HCT116 (cell line): ENCODE measurements at regions not wholly inside any gene's neighbourhood (a gene's known extent, or its start where the extent isn't known, plus 50 kb on each side); places are given as distances from the start of the nearest gene placed in this dataset.

Source experiments
- ATAC-seq: fragments of 200-7000 bp; cut with Tn5 transposase; 2 replicates; pipeline ENCODE4 v1.9.1; 2020; ENCODE audit warnings: mild to moderate bottlenecking, moderate library complexity
- BruUV-seq: library from RNA; stranded (reverse); fragments of 400-500 nt; replicated peaks from 2 replicates; lab custom pipeline; 2021; lab: Mats Ljungman, UMichigan
- CTCF ChIA-PET: fragments of 300-600 bp; sonication (Branson Sonifier 250); formaldehyde crosslinking; loops from one replicate; lab custom pipeline; 2021; ENCODE audit warnings: antibody characterized with exemption; lab: Charles Lee
- POLR2A ChIA-PET: fragments of 300-600, 350-600 bp; sonication (Branson Sonifier 250); formaldehyde crosslinking; loops from one replicate; lab custom pipeline; 2021; ENCODE audit warnings: antibody characterized with exemption; lab: Charles Lee
- RAD21 ChIA-PET, 2 experiments: fragments of 300-600 bp; sonication (Branson Sonifier 250); formaldehyde crosslinking; loops; one replicate each; lab custom pipeline; 2023; ENCODE audit warnings: low total read pairs in 2 of 2; ENCODE audit not compliant: uncharacterized antibody in 2 of 2, unreplicated experiment in 2 of 2, low non-redundant PET in 1 of 2; lab: Charles Lee
- DNase-seq: peaks from one replicate; pipeline ENCODE4 v3.0.0-alpha.2; 2010; ENCODE audit warnings: low read depth, low spot score
- H2AFZ ChIP-seq: fragments of 200-600 bp; shearing (Covaris generic), sonication (generic); 2 replicates; pipeline ENCODE4 v1.6.1; 2017; ENCODE audit warnings: low read depth, mixed run types, mixed read lengths, antibody characterized with exemption, low read length; ENCODE audit not compliant: poor library complexity, severe bottlenecking
- H3K27ac ChIP-seq: 2 replicates; pipeline ENCODE4 v1.5.1; 2012; ENCODE audit warnings: low read depth, low read length
- H3K27me3 ChIP-seq: fragments of 200-600 bp; sonication (generic); 2 replicates; pipeline ENCODE4 v1.6.1; 2016; ENCODE audit warnings: mixed run types, low read length, mixed read lengths; ENCODE audit not compliant: insufficient read depth
- H3K36me3 ChIP-seq, 2 experiments: fragments of 200-500 bp in 1 of 2; fragments of 200-600 bp in 1 of 2; sonication (Bioruptor generic) in 1 of 2; sonication (generic) in 1 of 2; 2 replicates each; pipeline versions ENCODE4 v1.5.1 to v1.6.1; 2014 to 2016; ENCODE audit warnings: low read length in 2 of 2, inconsistent platforms in 1 of 2, mixed read lengths in 1 of 2, mixed run types in 1 of 2; ENCODE audit not compliant: insufficient read depth in 2 of 2, control insufficient read depth in 1 of 2
- H3K4me1 ChIP-seq, 2 experiments: fragments of 200-600 bp in 1 of 2; sonication (generic) in 1 of 2; 2 replicates each; pipeline versions ENCODE4 v1.5.1 to v1.6.1; 2012 to 2017; ENCODE audit warnings: low read length in 2 of 2, inconsistent platforms in 1 of 2, mild to moderate bottlenecking in 1 of 2, mixed read lengths in 1 of 2, mixed run types in 1 of 2, moderate library complexity in 1 of 2; ENCODE audit not compliant: insufficient read depth in 2 of 2, control insufficient read depth in 1 of 2
- H3K4me2 ChIP-seq: fragments of 200-600 bp; sonication (generic); 2 replicates; pipeline ENCODE4 v1.6.1; 2017; ENCODE audit warnings: mixed run types, low read length, mixed read lengths
- H3K4me3 ChIP-seq, 2 experiments: fragments of 200-600 bp in 1 of 2; sonication (generic) in 1 of 2; replicated peaks in 1 of 2; 2 replicates each; pipeline ENCODE4 v1.5.1; 2011 to 2016; ENCODE audit warnings: low read length in 2 of 2, control low read depth in 1 of 2, low read depth in 1 of 2, mild to moderate bottlenecking in 1 of 2, mixed read lengths in 1 of 2, mixed run types in 1 of 2
- H3K79me2 ChIP-seq: fragments of 200-600 bp; sonication (generic); 2 replicates; pipeline ENCODE4 v1.6.1; 2017; ENCODE audit warnings: mild to moderate bottlenecking, mixed run types, low read length, moderate library complexity, mixed read lengths; ENCODE audit not compliant: insufficient read depth
- H3K9ac ChIP-seq: fragments of 200-600 bp; sonication (generic); 2 replicates; pipeline ENCODE4 v1.6.1; 2016; ENCODE audit warnings: low read length, mixed read lengths
- H3K9me2 ChIP-seq: fragments of 200-600 bp; sonication (generic), shearing (Covaris generic); 2 replicates; pipeline ENCODE4 v1.6.1; 2017; ENCODE audit warnings: mixed run types, mild to moderate bottlenecking, moderate library complexity; ENCODE audit not compliant: insufficient read depth
- H3K9me3 ChIP-seq, 2 experiments: fragments of 200-500 bp in 1 of 2; fragments of 200-600 bp in 1 of 2; sonication (Bioruptor generic) in 1 of 2; sonication (generic) in 1 of 2; 2 replicates each; pipeline ENCODE4 v1.6.1; 2014 to 2017; ENCODE audit warnings: low read length in 2 of 2, mixed read lengths in 2 of 2, inconsistent platforms in 1 of 2, low read depth in 1 of 2, mild to moderate bottlenecking in 1 of 2, mixed run types in 1 of 2, moderate library complexity in 1 of 2; ENCODE audit not compliant: control insufficient read depth in 1 of 2, insufficient read depth in 1 of 2
- H4K20me1 ChIP-seq: fragments of 200-600 bp; sonication (generic), shearing (Covaris generic); 2 replicates; pipeline ENCODE4 v1.6.1; 2017; ENCODE audit warnings: mixed run types, mild to moderate bottlenecking, moderate library complexity; ENCODE audit not compliant: insufficient read depth
- CTCF ChIP-seq, 3 experiments: fragments of 200-600 bp in 1 of 3; sonication (generic) in 1 of 3; IDR thresholded peaks in 2 of 3; conservative IDR thresholded peaks in 1 of 3; 2 replicates each; pipeline ENCODE4 v1.5.1; 2012 to 2017; ENCODE audit warnings: low read depth in 2 of 3, low read length in 2 of 3, antibody characterized with exemption in 1 of 3, borderline replicate concordance in 1 of 3, control low read depth in 1 of 3, mild to moderate bottlenecking in 1 of 3, mixed read lengths in 1 of 3, mixed run types in 1 of 3, moderate library complexity in 1 of 3; ENCODE audit not compliant: insufficient read depth in 1 of 3
- EGR1 ChIP-seq: IDR thresholded peaks from 2 replicates; pipeline ENCODE4 v1.6.1; 2012; ENCODE audit warnings: low read depth
- FOSL1 ChIP-seq: IDR thresholded peaks from 2 replicates; pipeline ENCODE4 v1.6.1; 2012; ENCODE audit warnings: low read depth
- JUND ChIP-seq: IDR thresholded peaks from 2 replicates; pipeline ENCODE4 v1.6.1; 2012
- POLR2A ChIP-seq: IDR thresholded peaks from 2 replicates; pipeline ENCODE4 v1.7.0; 2011; ENCODE audit warnings: borderline replicate concordance; ENCODE audit not compliant: insufficient read depth, insufficient read length; ENCODE audit errors: extremely low read depth
- POLR2AphosphoS5 ChIP-seq: IDR thresholded peaks from 2 replicates; pipeline ENCODE4 v1.6.1; 2011; ENCODE audit warnings: mild to moderate bottlenecking, low read depth, low read length, moderate library complexity
- RAD21 ChIP-seq: IDR thresholded peaks from 2 replicates; pipeline ENCODE4 v1.6.1; 2012; ENCODE audit warnings: low read depth, mild to moderate bottlenecking
- REST ChIP-seq: IDR thresholded peaks from 2 replicates; pipeline ENCODE4 v1.6.1; 2012; ENCODE audit warnings: low read depth
- SIN3A ChIP-seq: IDR thresholded peaks from 2 replicates; pipeline ENCODE4 v1.6.1; 2012; ENCODE audit warnings: low read depth
- ZBTB33 ChIP-seq: IDR thresholded peaks from 2 replicates; pipeline ENCODE4 v1.6.1; 2011; ENCODE audit warnings: mild to moderate bottlenecking, low read length, moderate library complexity; ENCODE audit not compliant: insufficient replicate concordance; ENCODE audit errors: extremely low read depth
- ZNF274 ChIP-seq: fragments of 200-500 bp; sonication (Bioruptor generic); IDR thresholded peaks from 2 replicates; pipeline ENCODE4 v1.6.1; 2014; ENCODE audit warnings: mild to moderate bottlenecking, low read depth, low read length, inconsistent platforms
- intact Hi-C: fragments of 100-400 bp; cut with micrococcal nuclease; formaldehyde crosslinking; loops from 2 replicates; pipeline ENCODE4 v1.10.0; 2022

- no peak overlapping the region for H3K4me2 ChIP-seq
- no peak for TF ChIP-seq JUND
- no peak for TF ChIP-seq FOSL1
- TF ChIP-seq SIN3A, result no peak
- TF ChIP-seq CTCF (IDR thresholded peaks at IDR 0.05 in 2 of 3, conservative IDR thresholded peaks at IDR 0.05 in 1 of 3; ENCODE audit: borderline replicate concordance in 1 of 3, insufficient read depth in 1 of 3, low read depth in 2 of 3, low read length in 2 of 3), result no peak
- TF ChIP-seq POLR2A, result no peak
- no peak for TF ChIP-seq RAD21
- no TSS peak for BruUV-seq
- DNase-seq, result no peak
- no peak overlapping the region for H3K4me3 ChIP-seq
- POLR2A ChIA-PET, result no interaction called here
- no peaks in the 10 kb centered on the region for H3K4me1 ChIP-seq
- H3K27me3 ChIP-seq, result no peaks in the 10 kb centered on the region
- no peak overlapping the region for H3K9ac ChIP-seq
- H2AFZ ChIP-seq, result no peak overlapping the region
- no peak overlapping the region for H3K27ac ChIP-seq
- CTCF ChIA-PET, result no interaction called here
- RAD21 ChIA-PET, result no interaction called here
- H3K9me3 ChIP-seq, result peaks cover 5 to 7% of the 10 kb centered on the region in 2 experiments; a peak in 2 of 4 replicates
- intact Hi-C loops, result no loop called here
- no peaks in the 10 kb centered on the region; the same call in 1 of the 2 replicates for H4K20me1 ChIP-seq
- H3K79me2 ChIP-seq, result no peaks in the 10 kb centered on the region
- H3K36me3 ChIP-seq, result no peaks in the 10 kb centered on the region
- no peaks in the 10 kb centered on the region for H3K9me2 ChIP-seq
- ATAC-seq, result no peak
Measured at GRCh38 chr11:92439133-92439532, 214.5 kb downstream of the FAT3 start.

GRCh38 chr11:92440701-92441442 is 216.3 kb downstream of the FAT3 start:
- intact Hi-C loops, result no loop called here
- no TSS peak for BruUV-seq
- TF ChIP-seq SIN3A (no peak), EGR1 (no peak), FOSL1 (no peak), POLR2A (no peak), ZNF274 (no peak), REST (no peak), ZBTB33 (no peak), POLR2AphosphoS5 (no peak)

More at GRCh38 chr11:92440701-92441442, 216.3 kb downstream of the FAT3 start:
- H3K36me3 ChIP-seq, result no peaks in the 10 kb centered on the region
- ChIA-PET RAD21 (no interaction called here), CTCF (no interaction called here), POLR2A (no interaction called here)
- H3K9me2 ChIP-seq, result no peaks in the 10 kb centered on the region
- no peak overlapping the region for H2AFZ ChIP-seq
- H3K27me3 ChIP-seq, result no peaks in the 10 kb centered on the region
- DNase-seq (no peak), ATAC-seq (no peak)
- H3K27ac ChIP-seq, result no peak overlapping the region
- H3K9me3 ChIP-seq, result peaks cover 5 to 10% of the 10 kb centered on the region in 2 experiments; a peak in 2 of 4 replicates
- H3K79me2 ChIP-seq, result no peaks in the 10 kb centered on the region
- H3K4me2 ChIP-seq, result no peak overlapping the region
- H4K20me1 ChIP-seq, result no peaks in the 10 kb centered on the region; the same call in 1 of the 2 replicates
- no peak overlapping the region for H3K4me3 ChIP-seq
- H3K4me1 ChIP-seq, result no peaks in the 10 kb centered on the region
- no peak overlapping the region for H3K9ac ChIP-seq
